GM19372 (cell line): ENCODE measurements at regions not wholly inside any gene's neighbourhood (a gene's known extent, or its start where the extent isn't known, plus 50 kb on each side); places are given as distances from the start of the nearest gene placed in this dataset.

Source experiments
- ATAC-seq: cut with Tn5 transposase; IDR thresholded peaks from one replicate; pipeline ENCODE4 v1.9.1; 2021; ENCODE audit warnings: mild to moderate bottlenecking, low read depth, moderate library complexity; ENCODE audit not compliant: unreplicated experiment

DNA sequence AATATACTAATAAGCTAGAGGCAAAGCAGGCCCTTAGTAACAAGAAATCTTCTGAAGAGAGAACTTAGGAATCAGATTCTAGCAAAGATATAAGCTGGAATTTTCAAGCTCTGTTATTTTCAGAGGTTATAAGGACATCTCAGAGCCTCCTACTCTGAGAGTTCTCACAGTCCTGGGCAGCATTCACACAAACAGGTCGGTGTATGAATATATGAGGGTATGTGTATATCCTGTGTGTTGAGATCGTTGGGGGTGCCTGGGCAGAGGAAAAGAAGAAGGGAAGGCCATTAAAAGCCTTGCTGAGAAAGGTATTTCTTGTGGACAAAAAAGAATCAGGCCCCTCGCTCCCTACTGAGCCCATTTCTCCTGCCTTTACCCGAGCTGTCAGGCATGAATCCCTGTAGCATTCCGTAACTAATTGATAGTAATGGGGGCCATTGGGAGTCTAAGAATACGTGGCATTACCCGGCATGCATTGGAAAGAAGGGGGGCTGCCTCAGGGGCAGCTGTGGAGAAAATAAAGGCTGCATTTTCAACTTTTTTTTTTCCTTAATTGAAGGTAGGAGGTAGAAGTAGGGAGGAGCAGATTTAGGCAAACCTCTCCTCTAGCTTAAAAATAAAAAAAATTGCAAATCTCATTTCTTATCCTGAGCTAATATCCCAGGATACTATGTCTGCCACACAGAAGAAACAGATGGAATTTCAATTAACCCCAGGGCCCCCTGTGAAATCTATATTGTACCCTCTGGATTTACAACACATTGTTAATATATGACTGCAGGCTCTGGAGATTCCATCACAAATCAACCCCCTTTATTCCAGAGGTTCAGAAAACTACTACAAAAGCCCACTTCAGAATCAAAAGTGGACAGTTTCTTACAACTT, 103.8 kb downstream of the GTPBP8 start:
- ATAC-seq, result no peak

- ATAC-seq, result no peak
Observed at GRCh38 chr3:113096188-113096892, 105.6 kb downstream of the GTPBP8 start.

- ATAC-seq, result no peak
Observed at GRCh38 chr3:113097960-113098447, 107.2 kb downstream of the GTPBP8 start.

GRCh38 chr3:113100063-113100462, 109.3 kb downstream of the GTPBP8 start:
- ATAC-seq, result no peak

DNA sequence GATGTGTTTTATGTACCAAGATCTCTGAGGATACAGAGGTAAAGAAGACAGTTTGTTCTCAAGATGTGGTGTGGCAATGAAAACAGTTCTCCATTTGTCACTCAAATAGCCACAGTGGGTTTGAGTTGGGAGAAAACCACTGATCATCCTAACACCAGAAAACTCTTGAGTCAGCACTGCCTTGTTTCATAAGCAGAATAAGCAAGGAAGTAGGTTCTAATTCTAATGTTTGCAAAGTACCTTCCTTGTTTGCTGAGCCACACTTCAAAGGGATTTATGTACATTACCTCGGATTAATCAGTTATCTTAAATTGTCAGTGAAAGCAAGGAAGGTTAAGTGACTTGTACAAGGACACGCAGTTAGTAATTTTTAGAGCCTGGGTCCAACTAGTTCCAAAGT, 107.8 kb upstream of the BOC start:
- no peak for ATAC-seq

DNA sequence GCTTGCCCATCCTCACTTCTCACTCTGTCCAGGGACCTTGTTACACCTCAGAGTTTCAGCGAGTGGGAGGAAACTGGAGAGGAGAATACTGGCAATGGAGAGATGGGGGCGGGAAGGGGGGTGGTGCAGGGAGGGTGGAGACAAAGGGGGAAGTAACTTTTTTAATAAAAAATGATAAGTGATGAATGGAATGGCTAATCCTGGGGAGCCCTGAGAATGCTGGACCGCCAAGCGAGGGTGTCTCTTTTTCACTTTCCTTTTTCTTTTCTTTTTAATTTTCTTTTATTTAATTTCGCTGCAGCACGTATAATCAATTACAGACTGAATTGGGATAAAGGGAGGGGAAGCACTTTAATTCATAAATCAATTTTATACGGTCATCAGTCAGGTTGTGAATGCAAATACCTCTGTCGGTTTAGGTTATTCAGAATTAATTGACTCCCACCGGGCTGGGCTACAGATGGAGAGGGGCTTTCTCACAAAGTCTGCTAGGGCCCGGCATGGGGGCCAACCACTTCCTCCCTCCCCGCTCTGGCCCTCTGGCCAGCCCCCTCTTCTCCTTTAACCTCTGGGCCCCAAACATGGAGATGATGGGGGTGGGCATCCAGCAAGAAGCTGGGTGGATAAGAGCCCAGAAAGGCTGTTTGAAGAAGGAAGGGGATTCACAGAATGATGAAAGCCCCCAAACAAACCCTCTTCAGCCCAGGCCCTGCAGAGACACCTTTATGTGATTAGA, 106.8 kb upstream of the BOC start:
- no peak for ATAC-seq

DNA sequence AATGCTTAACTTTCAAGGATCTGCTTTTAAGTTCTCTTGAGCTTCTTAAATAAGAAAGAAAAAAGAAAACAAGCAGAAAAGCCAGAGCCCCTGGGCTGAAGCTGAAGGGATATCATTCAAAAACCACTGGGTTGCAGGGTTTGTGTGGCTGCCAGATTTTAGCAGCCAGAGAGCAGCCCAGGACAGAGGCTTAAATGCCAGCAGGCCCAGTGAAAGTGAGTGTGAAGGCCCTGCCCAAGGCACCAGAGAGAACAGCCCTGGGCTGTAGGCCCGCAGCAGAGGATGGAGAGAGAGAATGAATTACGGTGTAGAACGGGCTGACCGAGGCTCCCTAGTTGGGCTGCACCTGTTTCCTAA, 106.3 kb upstream of the BOC start:
- ATAC-seq, result no peak

DNA sequence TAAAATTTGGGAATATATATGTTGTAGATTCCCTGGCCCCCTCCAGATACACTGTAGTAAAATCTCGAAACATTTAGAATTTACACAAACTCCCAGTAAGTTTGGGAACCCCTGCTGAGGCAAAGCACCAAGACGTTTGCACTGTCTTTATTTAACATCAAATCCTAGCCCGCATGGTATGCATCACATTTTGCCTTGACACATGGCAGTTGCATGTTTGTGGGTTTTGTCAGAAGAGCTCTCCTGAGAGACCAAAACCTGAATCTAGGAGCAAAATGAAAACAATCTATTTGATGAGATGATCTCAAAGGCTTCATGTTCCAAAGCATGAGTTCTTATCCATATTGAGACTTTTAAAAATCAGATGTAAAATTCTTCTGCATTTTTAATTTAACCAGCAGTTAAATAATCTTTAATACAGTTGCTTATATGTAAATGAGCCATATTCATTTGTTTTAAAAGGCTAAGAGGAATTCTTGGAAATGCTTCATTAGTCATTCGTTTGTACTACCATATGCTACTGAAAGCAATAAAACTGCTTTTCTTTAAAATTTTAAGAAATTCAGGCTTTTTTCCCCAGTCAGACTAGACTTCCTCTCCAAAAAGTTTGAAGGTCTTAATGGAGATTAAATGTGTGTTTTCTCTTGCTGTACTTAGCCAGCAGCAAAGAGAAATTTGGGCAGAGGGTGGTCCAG, 105.2 kb upstream of the BOC start:
- no peak for ATAC-seq

DNA sequence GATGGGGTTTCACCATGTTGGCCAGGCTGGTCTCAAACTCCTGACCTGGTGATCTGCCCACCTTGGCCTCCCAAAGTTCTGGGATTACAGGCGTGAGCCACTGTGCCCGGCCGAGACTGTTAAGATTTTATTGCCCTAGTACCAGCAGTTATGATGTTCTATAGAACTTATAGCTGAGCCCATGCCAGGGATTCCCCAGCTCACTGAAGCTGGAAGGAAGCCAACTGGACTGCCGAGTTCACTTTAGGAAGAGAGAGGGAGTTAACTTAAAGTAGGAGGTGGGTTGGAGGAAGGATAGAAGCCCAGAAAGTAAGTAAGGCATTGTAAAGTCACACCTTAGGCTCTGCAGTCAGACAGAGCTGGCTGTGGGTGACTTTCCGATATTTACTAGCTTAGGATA, 101.1 kb upstream of the BOC start:
- ATAC-seq, result no peak

- ATAC-seq, result no peak
Observed at GRCh38 chr3:113111011-113111707, 100.2 kb upstream of the BOC start.

- no peak for ATAC-seq
Observed at GRCh38 chr3:113113361-113113760, 98.0 kb upstream of the BOC start.

DNA sequence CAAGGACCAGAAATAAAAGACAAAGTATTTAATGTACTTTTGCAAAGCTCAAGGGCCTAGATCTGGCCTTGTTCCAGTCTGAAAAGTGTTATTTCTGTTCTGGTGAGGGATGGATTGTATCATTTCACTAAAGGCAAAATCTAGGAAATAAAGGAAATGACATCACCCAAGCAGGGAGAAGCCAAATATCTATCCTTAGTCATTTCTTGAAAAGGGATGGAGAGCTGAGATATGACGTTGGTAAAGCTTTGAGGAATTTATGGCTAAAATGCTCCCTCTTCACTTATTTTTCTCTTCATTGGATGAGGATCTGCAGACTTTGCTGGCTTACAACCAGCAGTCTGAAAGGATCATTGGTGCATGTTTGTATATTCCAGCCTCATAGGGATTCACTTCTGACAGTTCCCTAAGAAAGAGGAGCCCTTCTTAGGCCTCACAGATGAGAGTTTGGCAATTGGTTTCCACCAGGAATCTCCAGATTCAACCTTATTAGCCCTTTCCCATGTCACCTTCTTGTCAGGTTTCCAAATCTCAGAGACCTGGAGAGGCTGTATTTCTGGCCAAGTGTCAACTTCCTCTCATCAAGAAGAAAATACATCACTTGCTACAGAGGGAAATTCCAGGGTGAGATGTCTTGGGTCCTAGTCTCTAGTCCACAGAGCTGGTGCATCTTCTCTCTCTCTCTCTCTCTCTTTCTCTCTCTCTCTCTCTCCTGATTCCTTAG, 93.7 kb upstream of the BOC start:
- no peak for ATAC-seq

DNA sequence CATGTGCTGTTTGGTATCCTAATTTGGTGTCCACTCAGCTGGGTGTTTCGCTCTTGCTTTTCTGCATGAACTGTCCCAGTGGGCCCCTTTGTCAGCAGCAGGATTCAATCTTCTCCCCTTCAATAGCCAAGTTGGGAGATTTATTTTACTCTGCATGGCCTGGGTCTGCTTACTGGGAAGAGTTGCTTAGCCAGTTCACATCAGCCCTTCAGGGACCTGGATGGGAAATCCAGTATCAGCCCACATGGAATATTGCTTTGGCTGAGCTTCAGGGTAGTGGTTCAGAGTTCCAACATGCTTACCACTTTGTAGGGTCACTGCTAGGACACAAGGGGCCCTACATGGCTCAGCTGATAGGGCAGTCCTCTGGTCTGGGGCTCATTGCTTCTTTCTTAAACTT, 93.0 kb upstream of the BOC start:
- ATAC-seq, result no peak

- no peak for ATAC-seq
Observed at GRCh38 chr3:113124256-113124830, 87.0 kb upstream of the BOC start.

GRCh38 chr3:113125951-113126350, 85.4 kb upstream of the BOC start:
- no peak for ATAC-seq

GRCh38 chr3:113128386-113129015, 82.9 kb upstream of the BOC start:
- no peak for ATAC-seq

GRCh38 chr3:113129168-113129567, 82.2 kb upstream of the BOC start:
- no peak for ATAC-seq

DNA sequence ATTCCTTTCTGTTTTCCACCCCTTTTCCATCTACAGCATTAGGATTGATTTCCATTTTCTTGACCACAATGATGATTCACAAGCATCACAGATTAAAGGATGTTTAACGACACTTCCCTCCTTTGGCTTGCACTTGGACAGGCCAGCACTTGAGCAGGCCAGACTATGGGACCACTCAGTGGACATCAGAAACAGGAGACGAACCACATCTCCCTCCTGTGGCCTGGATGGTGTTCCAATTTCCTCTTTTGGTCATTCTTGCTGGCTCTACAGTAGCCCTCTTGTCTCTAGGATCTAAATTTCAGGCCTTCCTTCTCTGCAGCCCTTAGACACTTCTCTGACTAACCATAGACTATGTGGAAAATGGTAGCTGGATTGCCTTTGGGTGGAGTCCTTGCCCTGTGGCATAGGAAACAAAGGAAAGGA, 78.8 kb upstream of the BOC start:
- ATAC-seq, result no peak

DNA sequence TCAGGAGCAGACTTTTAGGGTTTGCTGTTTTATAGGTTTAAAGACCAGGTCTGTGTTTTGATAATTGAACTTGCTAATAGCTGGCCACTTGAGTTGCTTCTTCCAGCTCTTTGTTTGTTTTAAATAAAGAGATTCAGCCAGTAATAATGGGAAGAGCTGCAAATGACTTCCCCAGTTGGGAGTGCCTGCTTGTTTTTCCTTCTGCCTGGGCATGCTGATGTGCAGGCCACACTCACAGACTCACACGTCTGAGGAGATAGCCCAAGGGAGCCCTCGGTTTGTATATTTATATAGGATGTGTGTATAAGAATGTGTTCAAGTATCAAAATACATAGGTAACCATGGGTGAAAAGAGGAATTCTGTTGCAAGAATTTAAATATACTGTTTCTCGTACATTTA, 78.2 kb upstream of the BOC start:
- ATAC-seq, result no peak
